ENCODE measurements at regions not wholly inside any gene's neighbourhood (a gene's known extent, or its start where the extent isn't known, plus 50 kb on each side); places are given as distances from the start of the nearest gene placed in this dataset.
A peak's percentile ranks its signal among the peaks of the same experiment; 100 is the strongest.
"Not testable (repeated sequence)": the region's sequence is repeated elsewhere in the genome, so short reads cannot be mapped to it uniquely, and the experiment has no call there.

GRCh38 chr1:172727956-172728603 lies 69.2 kb downstream of the FASLG start:
- TF ChIP-seq CTCF (IDR thresholded peaks at IDR 0.05) = no peak
- H3K27me3 Mint-ChIP-seq = no peaks in the 10 kb centered on the region
- POLR2A ChIA-PET = interaction anchor here (0.5 kb wide), 1 partner anchor 1089 kb away, joined by 3 read pairs; no protein-coding TSS in a partner anchor
- no peak for DNase-seq
- peak; percentile 78 for ATAC-seq (ENCODE audit: low read depth)
- peaks cover 14% of the 10 kb centered on the region for H3K9me3 Mint-ChIP-seq
- H3K27ac Mint-ChIP-seq = no peak overlapping the region
- CTCF ChIA-PET = interaction anchor here (0.8 to 3.4 kb wide), 4 partner anchors 8 to 118 kb away, joined by 3 to 15 read pairs (median 4); no protein-coding TSS in a partner anchor
- peaks cover 14% of the 10 kb centered on the region for H3K4me1 Mint-ChIP-seq
- intact Hi-C loops (cut with micrococcal nuclease) = no loop called here
- H3K36me3 Mint-ChIP-seq (ENCODE audit: low read depth) = no peaks in the 10 kb centered on the region
- H3K4me3 Mint-ChIP-seq = no peak overlapping the region

- H3K27ac Mint-ChIP-seq; H3K36me3 Mint-ChIP-seq (ENCODE audit: low read depth); POLR2A ChIA-PET: not testable (repeated sequence)
Observed at GRCh38 chr1:172728705-172729104, 69.8 kb downstream of the FASLG start.

GRCh38 chr1:172732427-172732826 lies 73.5 kb downstream of the FASLG start:
- ATAC-seq (ENCODE audit: low read depth) = no peak
- intact Hi-C loops (cut with micrococcal nuclease) = no loop called here
- Mint-ChIP-seq H3K9me3 (peaks cover 14% of the 10 kb centered on the region), H3K27ac (no peak overlapping the region), H3K27me3 (no peaks in the 10 kb centered on the region), H3K36me3 (ENCODE audit: low read depth) (no peaks in the 10 kb centered on the region), H3K4me1 (peaks cover 8% of the 10 kb centered on the region), H3K4me3 (no peak overlapping the region)
- ChIA-PET POLR2A (no interaction called here), CTCF (no interaction called here)
- no peak for TF ChIP-seq CTCF (IDR thresholded peaks at IDR 0.05)
- no peak for DNase-seq

More at GRCh38 chr1:172728705-172729104, 69.8 kb downstream of the FASLG start:
- CTCF ChIA-PET = interaction anchor here (0.7 to 1.4 kb wide), 4 partner anchors 8 to 97 kb away, joined by 3 to 4 read pairs (median 4); no protein-coding TSS in a partner anchor
- ATAC-seq (ENCODE audit: low read depth); DNase-seq; H3K27me3 Mint-ChIP-seq; H3K4me3 Mint-ChIP-seq; intact Hi-C loops (cut with micrococcal nuclease): not testable (repeated sequence)
- peaks cover 15% of the 10 kb centered on the region for H3K4me1 Mint-ChIP-seq
- peaks cover 14% of the 10 kb centered on the region for H3K9me3 Mint-ChIP-seq

GRCh38 chr1:172733815-172734214 lies 74.9 kb downstream of the FASLG start:
- Mint-ChIP-seq H3K27ac (no peak overlapping the region), H3K4me3 (no peak overlapping the region), H3K27me3 (no peaks in the 10 kb centered on the region), H3K4me1 (peaks cover 8% of the 10 kb centered on the region), H3K36me3 (ENCODE audit: low read depth) (no peaks in the 10 kb centered on the region), H3K9me3 (peaks cover 5% of the 10 kb centered on the region)
- DNase-seq (no peak), ATAC-seq (ENCODE audit: low read depth) (no peak)
- POLR2A ChIA-PET = no interaction called here
- intact Hi-C loops (cut with micrococcal nuclease) = no loop called here
- no peak for TF ChIP-seq CTCF (IDR thresholded peaks at IDR 0.05)
- CTCF ChIA-PET = interaction anchor here (2.0 kb wide), 1 partner anchor 12 kb away, joined by 9 read pairs; no protein-coding TSS in a partner anchor

- H3K4me3 Mint-ChIP-seq = no peak overlapping the region
- intact Hi-C loops (cut with micrococcal nuclease) = no loop called here
- no peaks in the 10 kb centered on the region for H3K36me3 Mint-ChIP-seq (ENCODE audit: low read depth)
- ChIA-PET CTCF (interaction anchor here (1.0 kb wide), 1 partner anchor 463 kb away, joined by 3 read pairs; no protein-coding TSS in a partner anchor), POLR2A (no interaction called here)
- H3K27ac Mint-ChIP-seq = no peak overlapping the region
- ATAC-seq (ENCODE audit: low read depth) (no peak), DNase-seq (no peak)
- H3K9me3 Mint-ChIP-seq = no peaks in the 10 kb centered on the region
- no peak for TF ChIP-seq CTCF (IDR thresholded peaks at IDR 0.05)
- peaks cover 4% of the 10 kb centered on the region for H3K27me3 Mint-ChIP-seq
- H3K4me1 Mint-ChIP-seq = peaks cover 12% of the 10 kb centered on the region
Observed at GRCh38 chr1:172738389-172738788, 79.5 kb downstream of the FASLG start.

Data from activated B cell treated with CpG ODN at 0.5 μM for 24 hours (primary cell).